H1 (cell line): ENCODE measurements at regions not wholly inside any gene's neighbourhood (a gene's known extent, or its start where the extent isn't known, plus 50 kb on each side); places are given as distances from the start of the nearest gene placed in this dataset.

Experiments
- PHF8 ChIP-seq: fragments of 200-600 bp; sonication (generic); conservative IDR thresholded peaks from 2 replicates; pipeline ENCODE4 v1.7.1; 2012; ENCODE audit warnings: low read depth, mild to moderate bottlenecking, inconsistent platforms, low read length, moderate library complexity
- SAP30 ChIP-seq: fragments of 300-600 bp; sonication (generic); IDR thresholded peaks from 2 replicates; pipeline ENCODE4 v1.7.1; 2012; ENCODE audit warnings: low read length, moderate library complexity, mild to moderate bottlenecking, inconsistent platforms; ENCODE audit not compliant: insufficient read depth, insufficient replicate concordance
- TF ChIP-seq, protein P1 (sequence below): IDR thresholded peaks from 2 replicates; pipeline ENCODE4 v1.6.1; 2012; ENCODE audit warnings: low read length, inconsistent platforms

DNA sequence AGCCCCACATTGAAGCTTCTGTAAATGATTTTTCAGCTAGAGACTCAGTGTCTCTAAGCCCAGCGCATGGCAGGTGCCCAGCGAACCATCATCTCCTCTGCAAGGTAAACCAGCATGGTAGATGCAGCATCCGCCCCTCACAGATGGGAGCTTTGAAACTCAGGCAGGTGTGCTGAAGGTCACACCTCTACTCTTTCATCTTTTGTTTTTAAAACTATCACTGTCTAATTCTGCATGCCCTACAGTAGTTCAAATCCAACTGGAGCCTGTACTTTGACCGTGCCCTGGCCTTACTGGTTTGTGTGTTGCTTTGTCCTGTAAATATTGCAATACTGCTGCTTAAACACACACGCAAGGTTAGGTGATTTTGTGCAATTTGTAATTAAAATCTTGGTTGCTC lies 831.1 kb downstream of the GALR1 start (continued):
- TF ChIP-seq, protein P1, sequence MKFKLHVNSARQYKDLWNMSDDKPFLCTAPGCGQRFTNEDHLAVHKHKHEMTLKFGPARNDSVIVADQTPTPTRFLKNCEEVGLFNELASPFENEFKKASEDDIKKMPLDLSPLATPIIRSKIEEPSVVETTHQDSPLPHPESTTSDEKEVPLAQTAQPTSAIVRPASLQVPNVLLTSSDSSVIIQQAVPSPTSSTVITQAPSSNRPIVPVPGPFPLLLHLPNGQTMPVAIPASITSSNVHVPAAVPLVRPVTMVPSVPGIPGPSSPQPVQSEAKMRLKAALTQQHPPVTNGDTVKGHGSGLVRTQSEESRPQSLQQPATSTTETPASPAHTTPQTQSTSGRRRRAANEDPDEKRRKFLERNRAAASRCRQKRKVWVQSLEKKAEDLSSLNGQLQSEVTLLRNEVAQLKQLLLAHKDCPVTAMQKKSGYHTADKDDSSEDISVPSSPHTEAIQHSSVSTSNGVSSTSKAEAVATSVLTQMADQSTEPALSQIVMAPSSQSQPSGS = no peak
- TF ChIP-seq SAP30 (no peak), PHF8 (no peak)
- TF ChIP-seq, all 59 proteins: peak for 0
